GM18858 (cell line): ENCODE measurements at regions not wholly inside any gene's neighbourhood (a gene's known extent, or its start where the extent isn't known, plus 50 kb on each side); places are given as distances from the start of the nearest gene placed in this dataset.

ENCODE experiments used
- ATAC-seq: cut with Tn5 transposase; IDR thresholded peaks from one replicate; pipeline ENCODE4 v1.9.1; 2021; ENCODE audit not compliant: unreplicated experiment

DNA sequence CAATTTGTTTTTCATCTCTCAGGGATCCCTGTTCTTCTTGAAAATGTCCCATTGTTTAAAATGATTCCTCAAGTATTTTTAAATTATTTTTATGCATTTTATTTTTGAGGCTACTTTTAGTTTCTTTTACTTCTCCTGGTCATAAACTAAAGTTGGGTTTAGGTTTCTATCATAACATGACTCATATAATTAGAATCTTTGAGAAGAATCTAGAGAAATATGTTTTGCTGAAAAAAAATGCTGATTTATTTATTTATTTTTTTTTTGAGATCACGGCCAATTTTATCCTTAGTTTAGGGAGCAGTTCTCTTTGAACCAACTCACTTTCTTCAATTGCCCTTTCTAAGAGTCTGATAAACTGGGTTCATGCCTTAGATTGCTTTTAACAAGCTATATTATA is 1157.1 kb downstream of the BCL11B start:
- no peak for ATAC-seq

DNA sequence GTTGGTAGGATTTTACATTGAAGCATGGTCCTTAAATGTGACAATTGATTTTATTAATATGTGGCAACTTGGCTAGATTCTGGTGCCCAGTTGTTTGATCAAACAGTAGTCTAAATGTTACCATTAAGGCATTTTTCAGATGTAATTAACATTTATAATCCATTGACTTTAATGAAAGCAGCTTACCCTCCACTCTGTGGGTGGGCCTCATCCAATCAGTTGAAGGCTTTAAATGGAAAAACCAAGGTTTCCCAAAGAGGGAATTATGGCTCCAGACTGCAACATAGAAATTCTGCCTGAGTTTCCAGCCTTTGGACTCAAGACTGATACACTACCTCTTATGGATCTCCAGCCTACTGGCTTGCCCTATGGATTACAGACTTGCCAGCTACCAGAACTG is 1153.2 kb downstream of the BCL11B start:
- ATAC-seq: no peak

DNA sequence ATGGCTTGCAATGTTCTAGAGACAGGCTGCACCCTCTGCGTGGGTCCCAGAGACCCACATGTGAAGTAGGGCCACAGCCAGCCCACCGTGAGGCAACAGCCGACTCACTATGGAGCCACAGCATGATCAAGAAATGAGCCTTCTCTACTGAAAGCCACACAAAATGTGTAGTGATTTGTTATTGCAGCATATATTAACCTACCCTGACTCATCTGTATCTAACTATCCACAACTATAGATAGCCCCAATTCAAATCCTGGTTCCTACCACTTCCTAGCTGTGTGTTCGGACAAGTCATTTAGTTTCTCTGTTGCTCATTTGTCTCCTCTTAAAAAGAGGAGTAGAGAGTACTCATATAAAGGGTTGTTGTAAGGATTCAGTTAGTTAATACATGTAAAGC is 1152.3 kb downstream of the BCL11B start:
- no peak for ATAC-seq

DNA sequence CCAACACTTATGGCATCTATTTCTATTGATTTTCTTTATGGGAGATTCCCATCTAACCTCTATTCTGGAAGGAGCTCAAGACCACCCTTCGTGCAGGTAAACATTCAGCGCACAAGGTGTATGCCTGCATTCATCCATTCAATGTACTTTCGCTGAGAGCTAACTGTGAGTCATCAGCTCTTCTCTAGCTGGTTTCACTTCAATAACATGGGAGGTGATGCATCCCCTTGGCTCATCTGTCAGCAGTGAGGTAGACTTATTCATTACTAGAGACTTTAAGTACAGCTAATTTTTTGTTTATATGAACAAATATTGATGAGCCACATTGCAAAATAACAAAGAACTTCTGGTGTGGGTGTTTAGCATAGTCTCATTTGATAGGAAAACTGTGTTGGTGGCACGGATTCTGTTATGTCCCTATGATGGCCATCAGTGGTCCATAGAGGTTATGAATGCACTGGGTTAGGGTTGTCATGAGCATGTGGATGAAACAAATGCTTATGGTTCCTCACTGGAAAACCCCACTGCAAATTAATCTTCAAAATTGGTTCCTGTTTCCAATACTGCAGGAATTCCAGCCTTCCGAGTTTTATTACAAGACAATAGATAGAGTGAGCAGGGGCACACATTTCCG is 1151.0 kb downstream of the BCL11B start:
- no peak for ATAC-seq

DNA sequence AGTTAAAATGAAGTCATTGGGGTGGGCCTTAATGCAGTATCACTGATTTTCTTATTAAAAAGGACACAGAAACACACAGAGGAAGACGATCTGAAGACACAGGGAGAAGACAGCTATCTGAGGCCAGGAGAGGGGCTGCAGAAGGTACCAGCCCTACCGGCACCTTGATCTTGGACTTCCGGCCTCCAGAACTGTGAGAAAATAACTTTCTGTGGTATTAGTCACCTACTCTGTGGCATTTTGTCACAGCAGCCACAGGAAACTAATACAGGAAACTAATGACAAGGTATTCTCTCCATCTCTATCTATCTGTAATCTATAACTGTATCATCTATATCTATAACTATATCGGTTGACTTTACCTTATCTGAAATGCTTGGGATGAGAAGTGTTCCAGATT is 1149.5 kb downstream of the BCL11B start:
- ATAC-seq: no peak

DNA sequence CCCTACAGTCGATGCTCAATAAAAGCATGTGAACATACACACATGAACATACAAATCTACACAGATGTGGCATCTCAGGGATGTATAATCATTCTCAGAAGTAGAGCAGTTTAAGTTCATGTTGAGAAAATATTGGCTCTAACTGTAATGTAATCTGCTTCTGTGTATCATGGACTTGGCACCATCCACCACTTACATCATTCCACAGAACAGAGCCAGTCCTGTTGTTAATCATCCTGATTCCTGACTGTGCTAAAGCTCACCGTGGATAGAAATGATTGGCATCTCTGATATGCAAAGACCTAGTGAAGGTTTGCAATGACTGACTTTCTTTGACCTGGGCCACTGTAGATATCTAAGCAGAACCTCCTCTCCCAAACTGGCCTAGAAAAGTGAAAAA is 1141.3 kb downstream of the BCL11B start:
- ATAC-seq: no peak

DNA sequence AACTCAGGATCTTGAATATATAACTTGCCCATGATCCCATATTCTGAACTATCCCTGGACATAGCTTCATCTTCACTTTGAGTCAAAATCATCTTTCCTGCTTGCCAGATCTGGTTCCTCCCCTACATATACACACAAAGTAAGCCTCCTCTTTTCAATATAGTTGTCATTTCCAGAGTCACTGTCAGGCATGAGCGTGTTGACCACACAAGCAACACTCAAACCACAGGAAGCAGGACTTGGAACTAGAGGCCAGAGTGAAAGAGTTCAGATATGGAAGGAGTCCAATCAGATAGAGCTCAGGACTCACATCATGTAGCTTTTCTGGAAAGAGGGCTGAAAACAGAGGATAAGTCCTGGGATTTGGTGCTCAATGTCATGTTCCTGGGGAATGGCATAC is 1140.6 kb downstream of the BCL11B start:
- ATAC-seq: no peak

DNA sequence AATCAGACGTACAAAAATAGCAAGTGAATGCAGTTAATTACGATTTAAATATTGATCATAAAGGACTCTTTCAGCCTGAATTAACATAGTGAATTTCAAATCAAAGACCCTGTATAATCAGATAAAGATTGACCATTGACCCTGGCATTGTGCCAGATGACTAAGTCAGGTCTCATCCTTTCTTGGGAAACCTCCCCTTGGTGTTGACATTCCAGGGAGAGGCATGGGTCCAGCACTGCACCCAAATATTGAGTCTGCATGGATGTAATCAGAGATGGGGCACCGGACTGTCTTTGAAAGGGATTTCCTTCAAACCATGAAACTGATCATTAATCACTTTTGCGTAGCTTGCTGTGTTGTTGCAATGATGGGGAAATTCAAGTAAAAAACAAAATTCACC is 1138.2 kb downstream of the BCL11B start:
- ATAC-seq: no peak

DNA sequence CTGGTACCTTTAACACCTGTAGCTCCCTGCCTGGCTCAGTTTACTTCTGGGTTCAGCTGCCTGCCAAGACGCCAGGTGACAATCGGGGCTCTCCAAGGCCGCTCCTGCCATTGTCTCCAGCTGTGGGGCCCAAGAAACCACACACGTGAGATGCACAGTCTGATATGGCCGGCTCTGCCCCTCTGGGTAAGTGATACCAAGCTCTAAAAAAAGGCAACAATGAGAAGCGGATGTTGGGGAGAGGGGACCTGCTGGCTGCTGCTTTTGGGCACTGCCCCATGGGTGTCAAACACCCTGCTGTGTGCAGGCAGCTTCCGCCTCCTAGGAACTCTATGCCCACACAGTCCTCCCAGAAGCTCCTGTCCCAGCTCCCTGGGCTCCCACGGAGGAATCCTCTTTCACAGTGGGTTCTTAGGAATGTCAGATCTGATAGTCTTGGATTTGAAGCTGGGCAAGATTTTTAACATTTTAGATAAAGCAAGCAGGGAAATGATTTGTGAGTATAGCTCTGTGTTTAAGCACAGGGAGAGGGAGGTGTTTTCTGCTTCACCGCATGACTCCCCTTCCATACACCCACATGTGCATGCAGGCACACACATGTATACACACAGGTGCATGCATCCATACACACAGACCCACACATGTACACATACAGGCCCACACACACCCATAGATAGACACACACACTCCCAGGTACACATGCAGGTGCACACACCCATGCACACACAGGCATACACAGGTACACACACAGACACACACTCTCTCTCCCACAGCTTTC is 1135.8 kb downstream of the BCL11B start:
- ATAC-seq: no peak

DNA sequence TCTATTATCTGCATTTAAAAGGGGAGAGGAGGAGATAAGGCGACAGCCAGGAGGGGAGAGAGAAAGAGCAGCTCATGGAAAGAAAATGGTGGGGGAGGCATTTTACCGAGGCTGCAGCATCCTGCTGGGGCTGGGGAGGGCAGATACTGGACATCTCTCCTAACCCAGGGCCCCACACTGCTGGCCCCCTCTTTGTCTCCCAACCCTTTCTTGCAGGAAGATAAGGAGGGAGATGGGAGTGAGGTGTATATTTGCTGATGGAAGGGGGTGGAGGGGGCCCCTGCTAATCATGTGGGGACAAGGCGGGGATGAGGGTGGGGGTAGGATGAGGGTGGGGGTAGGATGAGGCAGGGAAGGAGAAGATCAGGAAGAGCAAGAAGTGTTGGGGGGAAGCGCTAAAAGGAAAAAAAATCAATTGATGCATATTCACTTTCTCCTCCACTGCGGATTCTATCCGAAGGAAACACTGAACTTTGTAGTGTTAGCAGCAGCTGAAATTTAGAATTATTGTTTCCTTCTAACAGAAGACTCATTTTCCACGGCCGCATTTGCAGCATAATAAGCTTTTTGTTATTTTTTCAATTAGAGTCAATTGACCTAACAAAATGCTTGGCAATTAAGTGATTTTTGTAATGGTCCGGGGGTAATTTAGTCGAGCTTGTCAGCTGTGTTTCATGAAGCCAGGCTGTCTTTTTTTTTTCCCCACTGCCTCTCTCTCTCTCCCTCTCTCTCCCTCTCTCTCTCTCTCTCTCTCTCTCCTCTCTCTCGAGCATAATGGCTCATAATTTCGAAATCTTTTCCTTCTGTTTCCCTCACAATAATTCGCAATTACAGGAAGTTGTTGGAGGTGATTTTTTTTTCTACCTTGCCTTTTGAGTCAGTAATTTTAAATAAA is 1134.6 kb downstream of the BCL11B start:
- ATAC-seq: no peak

DNA sequence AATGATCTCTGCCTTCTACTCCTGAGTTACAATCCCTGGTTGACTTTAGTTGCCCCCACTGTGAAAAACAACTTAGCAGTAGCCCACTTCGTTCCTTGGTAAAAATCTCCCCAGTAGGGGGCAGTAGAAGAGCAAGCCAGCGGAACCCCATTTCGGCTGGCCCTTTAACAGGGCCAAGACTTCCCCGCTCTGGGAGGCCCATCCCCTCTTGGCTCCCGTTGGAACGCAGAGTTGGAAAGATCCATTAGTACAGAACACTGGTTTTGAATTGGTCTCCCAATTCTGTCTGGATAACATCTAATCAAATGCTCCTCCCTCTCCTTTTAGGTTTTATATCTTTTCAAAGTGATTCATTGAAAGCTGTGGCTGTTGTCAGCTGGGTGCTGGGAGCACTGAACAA is 1133.3 kb downstream of the BCL11B start:
- ATAC-seq: no peak

DNA sequence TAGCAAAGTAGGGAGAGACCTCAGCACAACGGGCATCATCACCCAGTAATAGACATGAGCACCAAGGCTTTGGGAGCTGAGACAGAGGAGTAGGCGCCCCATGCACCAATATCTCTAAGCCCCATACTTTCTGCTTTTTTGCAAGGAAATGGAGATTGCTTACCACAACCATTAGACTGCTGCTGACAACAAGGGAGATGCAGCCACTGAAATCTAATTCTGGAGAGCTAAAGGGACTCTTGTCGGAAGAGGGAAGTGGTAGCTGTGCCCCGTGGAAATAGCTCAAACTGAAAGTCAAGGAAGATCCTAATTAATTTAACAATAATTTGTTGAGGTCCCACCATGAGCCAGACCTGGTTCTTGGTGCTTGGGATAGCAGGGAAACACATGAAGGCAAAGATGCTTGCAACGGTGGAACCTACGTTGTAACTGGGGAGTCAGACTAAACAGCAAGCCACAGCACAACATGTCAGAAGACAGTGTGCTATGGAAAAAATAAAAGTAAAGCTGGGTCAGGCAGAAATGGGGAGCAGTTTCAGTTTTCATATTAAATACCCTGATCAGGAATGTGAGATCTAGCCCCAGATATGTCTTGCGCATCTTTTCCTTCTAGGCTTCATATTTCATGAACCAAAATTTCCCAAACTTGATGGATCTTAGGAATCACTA is 1131.0 kb downstream of the BCL11B start:
- ATAC-seq: no peak

DNA sequence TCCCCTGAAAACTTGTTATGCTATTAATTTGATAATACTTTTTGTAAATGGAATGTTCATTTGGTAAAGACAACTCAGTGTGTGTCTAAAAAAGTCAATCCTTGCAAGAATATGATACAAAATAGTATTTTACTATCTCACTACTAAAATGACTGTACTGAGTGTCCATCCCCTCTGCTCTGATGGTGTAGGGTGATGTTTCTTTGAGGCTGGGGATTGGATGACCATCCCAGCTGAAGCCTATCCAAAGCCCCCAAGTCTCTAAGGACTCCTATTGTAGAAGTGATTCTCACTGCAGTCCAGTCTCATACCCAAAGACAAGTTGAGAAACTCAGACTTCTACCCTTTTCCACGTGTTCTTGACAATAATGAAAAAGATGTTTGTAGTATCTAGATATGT is 1128.4 kb downstream of the BCL11B start:
- no peak for ATAC-seq

DNA sequence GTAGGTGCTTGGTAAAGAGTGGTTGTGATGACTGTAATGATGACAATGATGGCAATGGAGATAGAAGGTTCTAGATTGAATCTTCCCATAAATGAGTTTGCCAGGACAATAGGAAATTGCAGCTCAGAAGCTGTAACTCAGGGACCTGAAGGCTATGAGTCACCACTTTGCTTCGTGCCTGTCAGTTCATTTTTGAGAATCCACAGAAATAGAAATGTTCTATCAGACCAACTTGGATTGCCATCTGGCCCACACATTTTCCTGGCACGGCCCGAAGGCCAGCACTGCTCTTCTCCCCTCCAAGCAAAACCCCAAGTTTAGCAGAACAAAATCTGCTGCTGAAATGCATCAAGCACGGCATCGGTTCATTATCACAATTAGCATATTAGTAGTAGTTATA is 1127.0 kb downstream of the BCL11B start:
- no peak for ATAC-seq

DNA sequence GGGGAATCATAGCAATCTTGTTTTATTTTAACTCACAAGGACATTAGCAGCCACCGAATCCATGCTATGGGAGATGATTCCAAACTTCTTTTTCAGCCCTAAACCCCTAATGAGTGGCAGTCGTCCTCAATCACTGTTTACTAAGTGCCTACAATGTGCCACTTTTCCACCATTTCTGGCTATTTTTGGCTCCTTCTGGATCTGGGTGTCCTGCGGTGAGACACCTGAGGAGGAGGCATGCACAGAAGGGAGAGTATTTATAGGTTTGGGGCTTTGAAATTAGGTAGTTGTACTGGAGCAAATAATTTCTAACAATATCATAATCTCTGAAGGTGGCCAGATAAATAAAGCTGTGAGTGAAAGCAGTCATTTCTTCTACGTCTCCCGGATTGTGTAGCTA is 1125.6 kb downstream of the BCL11B start:
- no peak for ATAC-seq

DNA sequence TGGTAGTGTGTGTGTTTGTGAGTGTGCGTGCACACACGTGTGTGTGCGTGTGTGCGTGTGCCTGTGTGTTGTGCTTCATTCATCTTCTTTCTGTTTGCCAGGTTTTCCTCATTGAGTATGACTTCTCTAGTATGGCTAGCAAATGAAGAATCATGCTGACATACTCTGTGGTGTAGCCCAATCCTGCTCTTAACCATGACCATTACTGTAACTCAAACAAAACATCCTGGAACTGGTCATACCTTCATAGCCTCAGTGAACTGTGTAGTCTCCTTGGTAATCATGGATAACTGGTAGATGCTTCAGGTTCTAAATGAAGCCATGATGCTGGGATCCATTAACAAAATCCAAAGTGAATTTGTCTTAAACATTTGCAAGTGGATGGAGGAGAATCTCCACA is 1117.7 kb downstream of the BCL11B start:
- ATAC-seq: no peak

DNA sequence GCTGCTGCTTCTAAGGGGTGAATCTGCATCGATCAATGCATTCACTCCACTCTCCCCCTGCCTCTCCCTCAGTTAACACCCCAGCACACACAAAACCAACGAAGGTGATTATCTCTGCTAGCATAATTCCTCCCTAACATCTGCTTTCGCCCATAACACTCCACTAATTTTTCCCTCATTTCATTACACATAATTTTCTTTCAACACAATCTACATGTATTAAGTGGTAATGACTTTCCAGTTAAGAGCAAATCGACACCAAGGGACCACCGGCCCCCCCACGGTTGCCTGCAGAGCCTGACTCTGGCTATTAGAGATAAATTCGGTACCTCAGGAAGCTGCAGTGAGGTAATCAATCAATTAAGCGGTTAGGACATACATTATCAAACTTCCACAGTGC is 1115.6 kb downstream of the BCL11B start:
- ATAC-seq: no peak

DNA sequence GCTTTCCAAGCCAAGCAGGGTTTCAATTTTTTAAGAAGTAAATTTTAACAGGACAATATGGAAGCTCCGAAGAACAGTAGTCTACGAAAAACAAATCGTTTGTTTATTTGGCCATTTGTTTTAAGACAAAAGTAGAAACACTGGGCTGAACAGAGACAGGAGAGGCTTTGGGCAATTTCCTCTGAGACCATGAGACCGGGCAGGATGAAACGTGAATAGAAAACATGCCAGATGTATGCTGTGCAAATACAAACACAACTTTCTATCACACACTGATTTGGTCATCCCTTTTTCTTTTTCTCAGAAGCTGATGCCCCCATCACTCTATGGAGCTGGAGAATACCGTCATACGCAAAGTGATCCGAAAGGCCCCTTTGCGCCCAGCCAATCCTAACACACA is 1111.1 kb downstream of the BCL11B start:
- ATAC-seq: no peak

DNA sequence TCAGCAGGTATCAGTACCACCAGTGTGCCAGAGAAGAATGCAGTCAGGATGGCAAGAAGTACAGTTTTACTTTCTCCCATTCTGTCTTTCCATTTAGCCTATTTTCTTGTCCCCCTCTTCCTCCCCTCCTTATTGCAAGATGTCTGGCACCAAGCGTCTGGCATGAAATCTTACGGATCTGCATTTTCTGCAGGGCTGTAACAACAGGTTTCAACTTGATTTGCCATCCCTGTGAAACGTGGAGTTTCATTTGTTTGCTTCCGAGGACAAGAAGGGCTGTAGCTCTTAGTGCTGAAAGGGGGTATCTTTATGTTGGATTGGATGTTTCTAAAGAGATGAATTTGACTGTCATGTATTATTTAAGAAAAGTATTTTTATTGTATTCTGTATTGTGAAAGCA is 1110.6 kb downstream of the BCL11B start:
- no peak for ATAC-seq

DNA sequence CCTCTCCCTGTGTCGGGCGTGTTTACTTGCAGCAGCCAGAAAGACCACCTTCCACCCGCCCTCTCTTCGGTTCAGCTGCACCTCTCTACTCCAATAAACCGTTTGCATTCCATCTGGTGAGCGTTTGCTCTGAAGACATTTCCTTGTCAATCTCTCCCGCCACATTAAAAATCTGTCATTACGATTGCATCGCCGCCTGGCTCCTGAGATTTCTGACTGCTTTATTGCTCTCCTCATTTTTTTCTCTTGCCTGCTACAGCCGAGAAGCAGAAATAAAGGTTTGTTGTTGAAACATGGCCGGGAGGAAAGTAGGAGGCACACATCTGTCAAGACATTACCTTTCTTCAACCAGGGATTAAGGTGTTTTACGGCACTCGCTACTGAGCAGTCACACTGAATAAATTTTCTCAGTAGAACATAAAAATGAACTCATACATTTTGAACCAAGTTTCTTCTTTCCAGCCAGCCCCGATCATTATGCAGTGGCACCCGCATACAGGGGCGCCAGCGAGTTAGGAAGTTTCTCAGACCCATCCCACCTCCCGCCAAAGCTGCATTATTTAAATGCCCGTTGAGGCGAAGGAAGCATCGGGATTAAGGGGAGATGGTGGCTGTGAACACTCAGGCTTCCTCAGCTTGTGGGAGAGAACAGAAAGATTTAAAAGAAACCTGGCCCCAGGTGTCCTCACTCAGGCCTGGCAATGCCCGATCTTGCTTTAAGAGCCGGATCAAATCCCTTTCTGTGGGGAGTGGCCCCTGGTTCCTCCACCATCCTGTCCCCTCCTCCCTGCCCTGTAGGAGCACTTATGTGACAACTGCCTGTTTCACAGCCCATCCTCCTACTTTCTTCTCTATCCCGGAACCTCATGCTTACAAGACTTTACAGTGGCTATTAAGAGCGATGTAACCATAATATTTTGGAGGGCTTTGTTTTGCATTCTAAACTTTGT is 1108.9 kb downstream of the BCL11B start:
- no peak for ATAC-seq
